CD4-positive, alpha-beta T cell treated with Interferon alpha-2 for 1 hour (primary cell): ENCODE measurements at regions not wholly inside any gene's neighbourhood (a gene's known extent, or its start where the extent isn't known, plus 50 kb on each side); places are given as distances from the start of the nearest gene placed in this dataset.

ENCODE experiments used
- DNase-seq, 2 donors: peaks; one replicate each; pipeline ENCODE4 v3.0.0-alpha.2; 2020 to 2022

DNA sequence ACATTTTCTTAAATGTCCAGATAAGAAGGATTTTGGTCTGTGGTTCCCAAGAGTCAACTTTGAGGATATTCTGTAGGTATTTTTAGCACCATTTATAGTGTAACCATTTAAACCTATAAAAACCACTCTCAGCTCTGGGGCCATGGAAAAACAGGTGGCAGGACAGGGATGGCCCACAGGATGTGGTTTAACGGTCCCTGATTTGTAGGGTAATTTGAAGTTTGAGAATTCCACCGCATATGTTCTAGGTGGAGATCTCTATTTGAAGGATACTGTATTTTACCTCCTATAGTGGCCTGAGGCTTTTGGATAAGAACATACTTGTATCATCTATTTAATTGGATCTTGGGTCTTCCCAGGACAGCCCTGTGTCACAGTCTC lies 62.4 kb upstream of the IGLL5 start:
- DNase-seq, result no peak

DNA sequence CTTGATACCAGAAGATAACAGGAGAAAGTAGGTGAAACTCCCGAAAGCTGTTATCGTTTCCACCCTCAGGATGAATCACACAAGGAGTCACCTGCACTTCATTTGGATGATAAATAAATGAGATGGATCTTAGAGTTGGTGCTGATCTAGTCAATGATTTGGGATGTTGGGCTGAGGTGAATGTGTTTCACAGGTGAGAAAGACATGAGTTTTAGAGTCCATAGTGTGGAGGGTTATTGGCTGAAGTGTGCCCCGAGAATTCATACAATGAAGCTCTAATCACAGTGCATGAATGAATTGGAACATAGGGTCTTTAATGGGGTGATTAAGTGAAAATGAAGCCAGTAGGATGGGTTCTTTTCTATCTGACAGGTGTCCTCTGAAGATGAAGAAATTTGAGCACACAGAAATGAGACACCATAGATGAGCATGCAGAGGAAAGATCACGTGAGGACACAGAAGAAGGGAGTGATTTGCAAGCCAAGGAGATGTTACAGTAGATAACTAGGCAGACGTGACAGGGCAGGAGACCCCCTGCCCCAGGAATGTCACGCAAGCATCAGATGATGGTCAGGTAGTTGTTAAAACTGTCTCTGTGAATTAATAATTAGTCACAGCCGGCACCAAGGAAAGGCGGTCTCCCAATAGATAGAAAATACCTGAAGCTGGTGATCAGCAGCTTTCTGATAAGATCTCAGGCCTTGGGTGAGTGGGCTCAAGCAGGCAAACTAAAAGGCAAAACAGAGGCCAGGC lies 60.3 kb upstream of the IGLL5 start:
- DNase-seq, result no peak

DNA sequence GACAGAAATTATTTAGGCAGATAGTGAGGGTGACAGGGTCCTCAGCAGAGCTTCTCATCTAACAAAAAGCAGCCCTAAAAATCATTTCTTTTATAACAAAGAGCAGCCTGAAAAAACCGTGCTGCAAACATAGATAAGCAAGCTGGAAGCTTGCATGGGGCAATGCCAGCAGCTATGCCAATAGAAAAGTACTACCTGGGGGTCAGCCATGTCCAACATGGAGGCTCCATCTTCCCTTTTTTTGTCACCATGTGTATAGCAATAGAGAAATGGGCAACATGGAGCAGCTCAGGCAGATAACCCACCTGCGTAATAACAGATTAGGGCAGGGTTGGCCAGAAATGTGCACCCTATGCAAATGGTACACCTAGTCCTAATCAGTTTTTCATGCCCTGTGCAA lies 57.4 kb upstream of the IGLL5 start:
- DNase-seq, result no peak

DNA sequence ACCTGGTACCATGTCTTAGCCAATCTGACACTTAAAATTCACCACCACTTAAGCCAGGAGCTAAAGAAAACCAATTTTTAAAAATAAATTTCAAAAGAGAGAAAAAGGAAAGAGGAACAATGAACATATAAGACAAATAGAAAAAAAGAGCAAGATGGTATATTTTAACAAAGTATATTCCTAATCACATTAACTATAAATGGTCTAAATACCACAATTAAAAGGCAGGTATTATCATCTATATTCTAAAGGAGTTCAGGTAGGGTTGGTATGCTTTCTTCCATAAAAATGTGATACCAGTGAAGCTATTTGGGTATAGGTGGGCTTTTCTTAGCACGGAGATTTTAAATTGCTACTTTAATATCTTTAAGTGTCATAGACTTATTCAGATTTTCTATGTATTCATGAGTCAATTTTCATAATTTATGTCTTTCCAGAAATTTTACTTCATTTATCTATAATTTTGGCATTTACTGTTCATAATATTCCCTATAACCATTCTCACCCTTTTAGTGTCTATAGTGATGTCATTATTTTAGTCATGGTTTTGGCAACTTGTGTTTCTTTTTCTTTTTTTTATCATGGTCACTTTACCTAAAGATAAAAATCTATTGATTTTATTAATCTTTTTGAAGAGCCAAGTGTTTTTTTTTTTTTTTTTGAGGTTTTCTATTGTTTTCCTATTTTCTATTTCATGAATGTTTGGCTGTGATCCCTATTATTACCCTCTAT lies 56.5 kb upstream of the IGLL5 start:
- no peak for DNase-seq

DNA sequence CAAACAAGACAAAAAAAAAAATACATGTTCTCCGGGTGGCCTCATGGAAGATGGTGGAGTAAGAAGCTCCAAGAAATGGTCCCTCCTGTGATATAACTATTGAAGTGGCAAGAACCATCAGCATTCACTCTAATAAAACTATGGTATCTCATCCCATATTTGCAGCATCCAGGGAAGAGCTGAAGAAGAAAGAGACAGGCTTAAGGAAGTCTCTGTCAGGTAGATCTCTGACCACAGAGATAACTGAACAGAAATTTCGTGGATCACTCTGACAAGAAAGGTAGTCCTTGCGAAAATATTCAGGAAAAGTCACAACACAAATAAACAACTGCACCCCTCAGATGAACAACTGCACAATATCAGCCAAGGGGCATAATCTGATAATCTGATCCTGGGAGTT lies 54.6 kb upstream of the IGLL5 start:
- no peak for DNase-seq

DNA sequence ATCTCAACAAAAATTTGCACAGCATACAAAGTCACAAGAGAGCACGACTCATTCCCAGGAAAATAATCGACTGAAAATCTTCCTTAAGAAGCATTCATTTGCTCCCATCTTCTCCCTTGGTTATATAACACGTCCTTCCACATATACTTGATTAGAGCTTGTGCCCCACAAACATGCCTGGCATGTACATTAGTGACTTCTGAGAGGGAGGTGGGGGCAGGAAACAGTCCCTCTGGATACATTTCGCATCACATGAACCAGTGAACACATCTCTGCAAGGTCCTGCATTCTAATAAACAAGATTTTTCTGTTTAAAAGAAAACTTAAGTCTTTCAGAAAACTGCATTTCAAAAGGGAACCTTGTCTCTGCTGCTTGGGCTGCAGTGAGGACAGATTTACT lies 54.1 kb upstream of the IGLL5 start:
- no peak for DNase-seq

DNA sequence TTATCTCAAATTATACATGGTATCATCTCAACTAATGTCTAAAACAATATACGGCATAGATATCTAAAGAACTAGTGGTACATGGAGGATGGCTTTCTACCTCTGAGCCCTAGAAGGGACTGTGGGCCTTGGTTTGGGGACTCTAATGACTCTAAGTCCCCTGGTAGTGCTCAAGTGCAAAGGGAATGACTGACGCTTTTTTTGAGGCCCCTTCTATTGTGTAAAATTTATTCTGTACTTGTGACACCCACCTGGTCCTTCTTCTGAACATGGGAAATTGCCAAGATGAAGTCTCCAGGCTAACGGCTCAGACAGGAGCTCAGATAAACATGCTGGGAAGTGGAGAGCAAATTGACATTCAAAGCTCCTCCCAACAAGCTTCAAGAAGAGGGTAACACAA lies 53.4 kb upstream of the IGLL5 start:
- no peak for DNase-seq

DNA sequence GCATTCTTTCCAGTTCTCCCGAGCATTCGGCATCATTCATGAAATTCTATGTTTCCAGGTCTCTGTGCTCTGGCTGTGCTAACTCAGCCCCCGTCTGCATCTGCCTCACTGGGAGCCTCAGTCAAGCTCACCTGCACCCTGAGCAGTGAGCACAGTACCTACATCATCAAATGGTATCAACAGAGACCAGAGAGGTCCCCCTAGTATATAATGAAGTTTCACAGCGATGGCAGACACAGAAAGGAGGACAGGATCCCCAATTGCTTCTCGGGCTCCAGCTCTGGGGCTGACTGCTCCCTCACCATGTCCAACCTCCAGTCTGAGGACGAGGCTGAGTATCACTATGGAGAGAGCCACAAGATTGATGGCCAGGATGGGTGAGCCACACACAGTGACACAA lies 52.8 kb upstream of the IGLL5 start:
- DNase-seq, result no peak

DNA sequence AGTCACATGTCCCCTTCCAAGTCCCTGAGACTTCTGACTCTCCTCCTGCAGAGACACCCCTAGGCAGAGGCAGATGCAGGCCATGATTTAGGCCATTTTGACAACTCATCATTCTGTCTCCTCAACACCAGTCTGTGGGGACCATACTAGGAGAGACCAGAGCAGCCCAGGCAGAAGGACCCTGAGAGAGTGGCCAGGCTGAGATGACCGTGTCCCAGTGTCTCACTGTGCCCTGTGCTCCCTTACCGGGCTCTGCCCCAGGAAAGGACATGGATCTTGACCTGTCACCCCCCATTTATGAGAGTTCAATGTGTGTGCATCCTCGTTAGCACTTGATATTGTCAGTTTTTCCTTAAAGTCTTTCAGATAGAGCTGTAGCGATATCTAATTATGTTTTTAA lies 52.4 kb upstream of the IGLL5 start:
- no peak for DNase-seq

DNA sequence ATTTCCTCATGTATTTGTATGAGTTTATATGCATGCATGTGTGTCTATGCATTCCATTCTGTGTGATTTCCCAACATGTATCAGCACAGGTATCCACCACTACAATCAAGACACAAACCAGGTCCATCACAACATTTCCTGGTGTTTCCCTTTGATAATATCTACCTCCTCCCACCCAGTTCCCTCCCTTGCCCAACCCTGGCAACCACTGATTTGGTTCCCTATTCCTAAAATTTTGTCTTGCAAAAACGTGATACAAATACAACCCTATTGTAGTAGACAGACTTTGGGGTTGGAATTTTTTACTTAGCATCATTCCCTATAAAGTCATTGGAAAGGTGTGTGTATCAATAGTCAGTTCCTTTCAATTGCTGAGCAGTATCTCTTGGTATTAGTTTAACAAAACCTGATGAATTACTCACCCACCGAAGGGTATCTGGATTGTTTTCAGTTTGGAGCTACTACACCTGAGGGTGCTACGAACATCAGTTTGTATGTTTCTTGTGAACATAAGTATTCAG lies 51.8 kb upstream of the IGLL5 start:
- DNase-seq, result no peak

DNA sequence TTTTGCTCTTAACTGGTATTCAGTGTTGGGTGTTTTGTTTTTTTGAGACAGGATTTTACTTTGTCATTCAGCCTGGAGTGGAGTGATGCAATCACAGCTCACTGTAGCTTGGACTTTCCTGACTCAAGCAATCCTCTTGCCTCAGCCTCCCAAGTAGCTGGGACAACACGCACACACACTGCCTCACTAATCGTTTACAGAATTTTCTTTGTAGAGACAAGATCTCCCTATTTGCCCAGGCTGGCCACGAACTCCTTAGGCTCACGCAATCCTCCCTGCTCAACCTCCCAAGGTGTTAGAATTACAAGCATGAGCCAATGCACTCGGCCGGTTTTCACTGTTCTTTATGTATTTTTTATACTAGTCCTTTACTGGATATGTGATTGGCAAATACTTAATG lies 51.0 kb upstream of the IGLL5 start:
- DNase-seq, result no peak
